HepG2 (cell line): ENCODE measurements at regions not wholly inside any gene's neighbourhood (a gene's known extent, or its start where the extent isn't known, plus 50 kb on each side); places are given as distances from the start of the nearest gene placed in this dataset.

ENCODE experiments used
- MEIS1 ChIP-seq: sonication (generic); formaldehyde crosslinking; IDR thresholded peaks from 2 replicates; pipeline ENCODE4 v1.9.0; 2021; ENCODE audit warnings: mild to moderate bottlenecking, missing genetic modification reagents, moderate library complexity, borderline replicate concordance
- ZNF292 ChIP-seq: sonication (generic); formaldehyde crosslinking; IDR thresholded peaks from 2 replicates; pipeline ENCODE4 v1.8.1; 2022; ENCODE audit warnings: mild to moderate bottlenecking, low read depth, missing genetic modification reagents, borderline replicate concordance
- ZNF441 ChIP-seq: sonication (generic); formaldehyde crosslinking; IDR thresholded peaks from 2 replicates; pipeline ENCODE4 v1.7.0; 2021; ENCODE audit warnings: missing genetic modification reagents, borderline replicate concordance
- TF ChIP-seq, protein P1 (sequence below), 2 experiments: sonication (generic) in 1 of 2; formaldehyde crosslinking in 1 of 2; IDR thresholded peaks; 2 replicates each; pipeline versions ENCODE4 v1.4.0 to v1.6.1; 2018 to 2020; ENCODE audit warnings: missing genetic modification reagents in 2 of 2, borderline replicate concordance in 1 of 2, low read depth in 1 of 2, mild to moderate bottlenecking in 1 of 2, missing biosample characterization in 1 of 2

GRCh38 chr7:9226500-9226899 lies 793.1 kb downstream of the NXPH1 start:
- TF ChIP-seq ZNF441 (CRISPR knock-in tag) (no peak), MEIS1 (CRISPR knock-in tag) (no peak), ZNF292 (CRISPR knock-in tag) (no peak)
- TF ChIP-seq, protein P1, sequence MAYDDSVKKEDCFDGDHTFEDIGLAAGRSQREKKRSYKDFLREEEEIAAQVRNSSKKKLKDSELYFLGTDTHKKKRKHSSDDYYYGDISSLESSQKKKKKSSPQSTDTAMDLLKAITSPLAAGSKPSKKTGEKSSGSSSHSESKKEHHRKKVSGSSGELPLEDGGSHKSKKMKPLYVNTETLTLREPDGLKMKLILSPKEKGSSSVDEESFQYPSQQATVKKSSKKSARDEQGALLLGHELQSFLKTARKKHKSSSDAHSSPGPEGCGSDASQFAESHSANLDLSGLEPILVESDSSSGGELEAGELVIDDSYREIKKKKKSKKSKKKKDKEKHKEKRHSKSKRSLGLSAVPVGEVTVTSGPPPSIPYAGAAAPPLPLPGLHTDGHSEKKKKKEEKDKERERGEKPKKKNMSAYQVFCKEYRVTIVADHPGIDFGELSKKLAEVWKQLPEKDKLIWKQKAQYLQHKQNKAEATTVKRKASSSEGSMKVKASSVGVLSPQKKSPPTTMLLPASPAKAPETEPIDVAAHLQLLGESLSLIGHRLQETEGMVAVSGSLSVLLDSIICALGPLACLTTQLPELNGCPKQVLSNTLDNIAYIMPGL (CRISPR knock-in tag; IDR thresholded peaks at IDR 0.05; ENCODE audit: borderline replicate concordance in 1 of 2, low read depth in 1 of 2) = no peak
